ENCODE measurements at regions not wholly inside any gene's neighbourhood (a gene's known extent, or its start where the extent isn't known, plus 50 kb on each side); places are given as distances from the start of the nearest gene placed in this dataset.
"Not testable (repeated sequence)": the region's sequence is repeated elsewhere in the genome, so short reads cannot be mapped to it uniquely, and the experiment has no call there.

DNA sequence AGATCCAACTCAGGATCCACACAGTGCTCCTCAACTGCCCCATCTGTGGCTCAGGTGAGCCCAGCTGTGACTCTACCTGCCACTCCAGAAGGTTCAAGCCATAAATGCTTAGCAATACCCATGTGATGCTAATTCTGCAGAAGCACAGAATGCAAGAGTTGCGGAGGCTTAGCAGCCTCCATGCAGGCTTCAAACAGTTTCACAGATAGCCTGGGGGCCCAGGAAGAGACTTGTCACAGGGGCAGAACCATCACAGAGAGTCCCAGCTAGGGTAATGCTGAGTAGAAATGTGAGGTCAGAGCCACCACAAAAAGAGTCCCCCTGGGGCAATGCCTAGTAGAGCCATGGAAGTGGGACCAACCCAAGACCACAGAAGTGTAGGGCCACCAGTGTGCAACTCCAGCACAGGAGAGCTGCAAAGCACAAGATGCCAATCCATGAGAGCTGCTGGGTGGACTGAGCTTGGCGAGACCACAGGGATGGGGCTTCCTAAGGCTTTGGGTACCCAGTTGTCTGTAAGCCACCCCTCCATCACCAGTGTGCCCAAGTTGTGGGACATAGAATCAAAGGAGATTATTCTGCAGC lies 283.9 kb downstream of the UBE3D start:
- Histone ChIP-seq H3K4me3 (ENCODE audit: low read length) (no peak overlapping the region), H3K27me3 (ENCODE audit: low read length) (no peaks in the 10 kb centered on the region), H3K79me2 (ENCODE audit: low read length) (no peaks in the 10 kb centered on the region)

GRCh38 chr6:82783587-82784236 lies 281.9 kb downstream of the UBE3D start:
- no peaks in the 10 kb centered on the region for H3K27me3 ChIP-seq (ENCODE audit: low read length)
- no peak overlapping the region for H3K4me3 ChIP-seq (ENCODE audit: low read length)
- DNase-seq = peak; percentile 48
- H3K4me1 ChIP-seq (ENCODE audit: low read length) = no peaks in the 10 kb centered on the region
- H3K9ac ChIP-seq (ENCODE audit: low read length) = no peak overlapping the region
- no peaks in the 10 kb centered on the region for H3K36me3 ChIP-seq (ENCODE audit: insufficient read depth, low read length)
- no peak overlapping the region for H3K4me2 ChIP-seq (ENCODE audit: low read depth, low read length, poor library complexity, severe bottlenecking)
- no peak overlapping the region for H3K27ac ChIP-seq (ENCODE audit: low read length)
- no peaks in the 10 kb centered on the region for H3K9me3 ChIP-seq (ENCODE audit: low read length)
- no peaks in the 10 kb centered on the region for H3K9me2 ChIP-seq (replicated peaks; ENCODE audit: insufficient read depth, low read length)
- H2AFZ ChIP-seq (ENCODE audit: low read length) = no peak overlapping the region
- no peaks in the 10 kb centered on the region for H3K79me2 ChIP-seq (ENCODE audit: low read length)
- no peaks in the 10 kb centered on the region for H4K20me1 ChIP-seq (ENCODE audit: insufficient read depth, low read depth, low read length)

More for the DNA sequence above, 283.9 kb downstream of the UBE3D start:
- Histone ChIP-seq H3K9me3 (ENCODE audit: low read length) (no peaks in the 10 kb centered on the region), H3K4me1 (ENCODE audit: low read length) (no peaks in the 10 kb centered on the region), H3K9ac (ENCODE audit: low read length) (no peak overlapping the region), H3K4me2 (ENCODE audit: low read depth, low read length, poor library complexity, severe bottlenecking) (no peak overlapping the region), H2AFZ (ENCODE audit: low read length) (no peak overlapping the region), H3K36me3 (ENCODE audit: insufficient read depth, low read length) (no peaks in the 10 kb centered on the region), H3K9me2 (replicated peaks; ENCODE audit: insufficient read depth, low read length) (no peaks in the 10 kb centered on the region), H3K27ac (ENCODE audit: low read length) (no peak overlapping the region), H4K20me1 (ENCODE audit: insufficient read depth, low read depth, low read length) (no peaks in the 10 kb centered on the region)
- DNase-seq = no peak

- no peaks in the 10 kb centered on the region for H3K9me3 ChIP-seq (ENCODE audit: low read length)
- no peak overlapping the region for H3K4me2 ChIP-seq (ENCODE audit: low read depth, low read length, poor library complexity, severe bottlenecking)
- no peak overlapping the region for H2AFZ ChIP-seq (ENCODE audit: low read length)
- no peak overlapping the region for H3K27ac ChIP-seq (ENCODE audit: low read length)
- H3K36me3 ChIP-seq (ENCODE audit: insufficient read depth, low read length) = no peaks in the 10 kb centered on the region
- H3K4me3 ChIP-seq (ENCODE audit: low read length) = no peak overlapping the region
- no peaks in the 10 kb centered on the region for H3K79me2 ChIP-seq (ENCODE audit: low read length)
- no peaks in the 10 kb centered on the region for H3K9me2 ChIP-seq (replicated peaks; ENCODE audit: insufficient read depth, low read length)
- H3K4me1 ChIP-seq (ENCODE audit: low read length) = no peaks in the 10 kb centered on the region
- no peaks in the 10 kb centered on the region for H3K27me3 ChIP-seq (ENCODE audit: low read length)
- H4K20me1 ChIP-seq (ENCODE audit: insufficient read depth, low read depth, low read length) = no peaks in the 10 kb centered on the region
- no peak for DNase-seq
- no peak overlapping the region for H3K9ac ChIP-seq (ENCODE audit: low read length)
Observed at GRCh38 chr6:82785206-82785605, 280.4 kb downstream of the UBE3D start.

DNA sequence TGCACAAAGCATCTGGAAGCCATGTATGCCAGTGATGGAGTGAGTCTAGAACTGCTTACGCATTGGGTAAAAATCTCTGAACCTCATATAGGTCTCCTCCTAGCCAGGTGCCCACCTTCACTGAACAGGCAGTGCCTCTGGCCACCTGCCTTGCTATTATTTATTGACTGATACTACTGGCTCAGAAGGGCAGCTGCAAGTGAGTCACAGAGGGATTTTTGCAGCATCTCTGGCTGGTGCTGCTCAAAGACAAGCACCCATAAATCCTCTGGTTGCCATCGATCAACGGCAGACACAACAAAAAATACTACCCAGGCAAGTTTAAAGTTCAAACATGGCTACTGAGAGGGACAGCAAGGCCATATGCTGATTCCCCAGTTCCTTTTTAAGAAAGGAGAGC lies 279.4 kb downstream of the UBE3D start:
- no peak for DNase-seq
- Histone ChIP-seq H3K27ac (ENCODE audit: low read length) (no peak overlapping the region), H2AFZ (ENCODE audit: low read length) (no peak overlapping the region), H3K9ac (ENCODE audit: low read length) (no peak overlapping the region), H3K79me2 (ENCODE audit: low read length) (no peaks in the 10 kb centered on the region), H3K9me3 (ENCODE audit: low read length) (no peaks in the 10 kb centered on the region), H3K4me3 (ENCODE audit: low read length) (no peak overlapping the region), H3K27me3 (ENCODE audit: low read length) (no peaks in the 10 kb centered on the region), H4K20me1 (ENCODE audit: insufficient read depth, low read depth, low read length) (no peaks in the 10 kb centered on the region), H3K4me1 (ENCODE audit: low read length) (no peaks in the 10 kb centered on the region), H3K4me2 (ENCODE audit: low read depth, low read length, poor library complexity, severe bottlenecking) (no peak overlapping the region), H3K36me3 (ENCODE audit: insufficient read depth, low read length) (no peaks in the 10 kb centered on the region), H3K9me2 (replicated peaks; ENCODE audit: insufficient read depth, low read length) (no peaks in the 10 kb centered on the region)

DNA sequence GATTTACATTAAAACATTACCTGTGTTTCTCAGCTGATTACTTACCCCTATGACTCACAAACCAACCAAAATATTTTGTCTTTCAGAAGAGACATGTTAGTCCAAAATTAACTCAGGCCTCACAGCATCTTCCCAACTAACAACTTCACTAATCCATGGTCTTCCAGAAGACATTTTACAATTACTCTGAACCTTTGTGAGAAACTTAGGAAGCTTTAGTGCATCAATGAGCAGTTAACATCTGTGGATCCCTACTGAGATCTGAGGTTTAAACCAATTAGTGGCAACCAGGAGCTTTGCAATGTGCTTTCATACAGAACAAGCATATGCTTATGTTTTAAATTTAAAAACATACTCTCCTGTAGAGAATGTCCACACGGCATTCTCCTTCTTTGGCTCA lies 269.7 kb downstream of the UBE3D start:
- Histone ChIP-seq H3K4me3 (ENCODE audit: low read length) (no peak overlapping the region), H4K20me1 (ENCODE audit: insufficient read depth, low read depth, low read length) (no peaks in the 10 kb centered on the region), H3K9me2 (replicated peaks; ENCODE audit: insufficient read depth, low read length) (no peaks in the 10 kb centered on the region; the same call in 1 of the 2 replicates), H3K27ac (ENCODE audit: low read length) (no peak overlapping the region), H3K9me3 (ENCODE audit: low read length) (no peaks in the 10 kb centered on the region), H3K27me3 (ENCODE audit: low read length) (no peaks in the 10 kb centered on the region), H3K36me3 (ENCODE audit: insufficient read depth, low read length) (no peaks in the 10 kb centered on the region), H3K4me1 (ENCODE audit: low read length) (no peaks in the 10 kb centered on the region), H3K4me2 (ENCODE audit: low read depth, low read length, poor library complexity, severe bottlenecking) (no peak overlapping the region), H3K9ac (ENCODE audit: low read length) (no peak overlapping the region), H3K79me2 (ENCODE audit: low read length) (no peaks in the 10 kb centered on the region), H2AFZ (ENCODE audit: low read length) (no peak overlapping the region)
- no peak for DNase-seq

DNA sequence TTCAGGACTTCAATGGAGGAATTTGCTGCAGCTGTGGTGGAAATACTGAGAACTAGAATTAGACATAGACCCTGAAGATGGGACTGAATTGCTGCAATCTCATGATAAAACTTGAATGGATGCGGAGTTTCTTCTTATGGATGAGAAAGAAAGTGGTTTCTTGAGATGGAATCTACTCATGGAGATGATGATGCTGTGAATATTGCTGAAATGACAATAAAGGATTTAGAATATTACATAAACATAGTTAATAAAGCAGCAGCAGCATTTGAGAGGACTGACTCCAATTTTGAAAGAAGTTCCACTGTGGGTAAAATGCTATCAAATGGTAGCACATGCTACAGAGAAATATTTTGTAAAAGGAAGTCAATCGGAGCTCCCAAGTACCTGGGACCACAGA lies 264.6 kb downstream of the UBE3D start:
- Histone ChIP-seq H3K79me2 (ENCODE audit: low read length) (no peaks in the 10 kb centered on the region), H3K27ac (ENCODE audit: low read length) (no peak overlapping the region), H3K4me1 (ENCODE audit: low read length) (no peaks in the 10 kb centered on the region), H3K9me3 (ENCODE audit: low read length) (no peaks in the 10 kb centered on the region), H3K9ac (ENCODE audit: low read length) (no peak overlapping the region), H3K36me3 (ENCODE audit: insufficient read depth, low read length) (no peaks in the 10 kb centered on the region), H3K4me2 (ENCODE audit: low read depth, low read length, poor library complexity, severe bottlenecking) (no peak overlapping the region), H3K9me2 (replicated peaks; ENCODE audit: insufficient read depth, low read length) (no peaks in the 10 kb centered on the region), H2AFZ (ENCODE audit: low read length) (no peak overlapping the region), H3K27me3 (ENCODE audit: low read length) (no peaks in the 10 kb centered on the region), H3K4me3 (ENCODE audit: low read length) (no peak overlapping the region), H4K20me1 (ENCODE audit: insufficient read depth, low read depth, low read length) (no peaks in the 10 kb centered on the region)
- DNase-seq = no peak

- not testable (repeated sequence) for H3K4me2 ChIP-seq (ENCODE audit: low read depth, low read length, poor library complexity, severe bottlenecking); H3K79me2 ChIP-seq (ENCODE audit: low read length); H4K20me1 ChIP-seq (ENCODE audit: insufficient read depth, low read depth, low read length); DNase-seq; H3K9ac ChIP-seq (ENCODE audit: low read length); H3K4me3 ChIP-seq (ENCODE audit: low read length); H3K36me3 ChIP-seq (ENCODE audit: insufficient read depth, low read length); H3K27ac ChIP-seq (ENCODE audit: low read length); H3K9me2 ChIP-seq (replicated peaks; ENCODE audit: insufficient read depth, low read length); H3K4me1 ChIP-seq (ENCODE audit: low read length); H3K27me3 ChIP-seq (ENCODE audit: low read length); H2AFZ ChIP-seq (ENCODE audit: low read length); H3K9me3 ChIP-seq (ENCODE audit: low read length)
Observed at GRCh38 chr6:82816243-82816642, 249.4 kb downstream of the UBE3D start.

GRCh38 chr6:82818727-82819126 lies 246.9 kb downstream of the UBE3D start:
- no peaks in the 10 kb centered on the region for H3K9me2 ChIP-seq (replicated peaks; ENCODE audit: insufficient read depth, low read length)
- no peak overlapping the region for H3K4me2 ChIP-seq (ENCODE audit: low read depth, low read length, poor library complexity, severe bottlenecking)
- DNase-seq = no peak
- H3K9ac ChIP-seq (ENCODE audit: low read length) = no peak overlapping the region
- no peaks in the 10 kb centered on the region for H4K20me1 ChIP-seq (ENCODE audit: insufficient read depth, low read depth, low read length)
- no peak overlapping the region for H3K27ac ChIP-seq (ENCODE audit: low read length)
- H3K4me1 ChIP-seq (ENCODE audit: low read length) = no peaks in the 10 kb centered on the region
- H3K36me3 ChIP-seq (ENCODE audit: insufficient read depth, low read length) = no peaks in the 10 kb centered on the region
- H3K27me3 ChIP-seq (ENCODE audit: low read length) = no peaks in the 10 kb centered on the region
- H2AFZ ChIP-seq (ENCODE audit: low read length) = no peak overlapping the region
- no peaks in the 10 kb centered on the region for H3K79me2 ChIP-seq (ENCODE audit: low read length)
- no peaks in the 10 kb centered on the region for H3K9me3 ChIP-seq (ENCODE audit: low read length)
- no peak overlapping the region for H3K4me3 ChIP-seq (ENCODE audit: low read length)

Data from Karpas-422 (cell line).